ENCODE measurements at regions not wholly inside any gene's neighbourhood (a gene's known extent, or its start where the extent isn't known, plus 50 kb on each side); places are given as distances from the start of the nearest gene placed in this dataset.
"Not testable (repeated sequence)": the region's sequence is repeated elsewhere in the genome, so short reads cannot be mapped to it uniquely, and the experiment has no call there.

DNA sequence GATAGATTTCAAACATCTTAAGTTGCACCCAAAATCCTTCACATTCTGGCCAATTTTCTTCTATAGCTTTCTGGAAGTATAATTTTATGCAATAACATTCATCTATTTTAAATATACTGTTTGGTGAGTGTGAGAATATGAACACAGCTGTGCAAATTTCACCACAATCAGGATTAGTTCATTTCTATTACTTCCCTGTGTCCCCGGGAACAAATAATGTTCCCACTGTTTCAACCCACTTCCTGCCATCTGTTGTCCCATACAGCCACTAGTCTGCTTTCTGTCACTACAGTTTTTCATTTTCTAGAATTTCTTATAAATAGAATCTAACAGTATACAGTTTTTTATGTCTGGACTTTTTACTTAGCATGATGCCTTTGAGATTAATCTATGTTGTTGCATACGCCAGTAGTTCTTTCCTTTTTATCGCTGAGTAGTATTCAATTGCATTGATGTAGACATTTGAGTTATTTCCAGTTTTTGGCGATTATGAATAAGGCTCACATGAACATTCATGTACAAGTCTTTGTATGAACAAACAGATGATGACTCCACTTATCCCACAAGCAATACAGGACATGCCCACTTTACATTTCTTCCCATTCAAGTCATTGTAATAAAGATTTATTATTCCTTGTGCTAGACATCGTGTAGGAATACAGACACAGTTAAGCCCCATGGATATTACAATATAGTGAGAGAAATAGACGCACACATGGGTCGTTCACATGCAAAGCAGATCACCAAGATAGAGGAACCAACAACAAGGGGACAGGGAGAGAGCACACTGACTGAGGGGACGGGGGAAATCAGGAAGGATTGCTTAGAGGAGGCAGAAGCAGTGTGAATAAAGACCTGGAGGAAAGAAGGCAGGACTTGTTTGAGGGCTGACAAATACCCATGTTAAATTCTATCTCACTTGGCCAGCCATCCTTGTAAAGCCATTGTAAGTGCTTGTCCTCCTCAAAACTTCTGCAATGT lies 72.9 kb upstream of the PAX8 start:
- peaks cover 8% of the 10 kb centered on the region for H3K9me3 Mint-ChIP-seq (ENCODE audit: low read depth)
- no peaks in the 10 kb centered on the region for H3K36me3 Mint-ChIP-seq (ENCODE audit: low read depth)
- H3K27me3 Mint-ChIP-seq (ENCODE audit: low read depth) = no peaks in the 10 kb centered on the region
- no peak overlapping the region for H3K27ac Mint-ChIP-seq (ENCODE audit: unreplicated experiment)
- no peak for TF ChIP-seq CTCF (IDR thresholded peaks at IDR 0.05)
- H3K4me3 Mint-ChIP-seq (ENCODE audit: unreplicated experiment) = no peak overlapping the region
- no peak for DNase-seq (ENCODE audit: low spot score)
- no peaks in the 10 kb centered on the region for H3K4me1 Mint-ChIP-seq (ENCODE audit: low read depth)

DNA sequence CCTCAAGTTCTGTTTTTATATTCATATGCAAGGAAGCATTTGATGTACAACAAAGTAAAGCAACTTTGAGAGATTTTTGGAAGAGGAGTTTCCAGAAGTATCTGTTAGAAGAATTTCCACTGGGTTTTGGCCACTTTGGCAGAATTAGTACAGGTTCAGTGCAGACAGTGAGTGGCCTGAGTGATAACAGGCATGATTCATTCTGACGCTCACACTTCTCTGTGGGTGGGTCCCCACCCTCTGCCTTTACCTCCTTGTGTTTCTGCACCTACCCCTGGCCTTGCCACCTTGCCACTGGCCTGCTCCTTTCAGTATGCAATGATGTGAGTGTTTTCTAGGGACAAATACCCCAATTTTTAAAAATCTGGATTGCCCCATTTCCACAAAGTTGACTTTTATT lies 65.1 kb upstream of the PAX8 start:
- H3K9me3 Mint-ChIP-seq (ENCODE audit: low read depth); H3K4me1 Mint-ChIP-seq (ENCODE audit: low read depth): not testable (repeated sequence)

GRCh38 chr2:113342650-113343049 lies 63.9 kb upstream of the PAX8 start:
- no peak for TF ChIP-seq CTCF (IDR thresholded peaks at IDR 0.05)
- no peaks in the 10 kb centered on the region for H3K27me3 Mint-ChIP-seq (ENCODE audit: low read depth)
- H3K9me3 Mint-ChIP-seq (ENCODE audit: low read depth) = no peaks in the 10 kb centered on the region
- no peak for DNase-seq (ENCODE audit: low spot score)
- no peak overlapping the region for H3K27ac Mint-ChIP-seq (ENCODE audit: unreplicated experiment)
- H3K36me3 Mint-ChIP-seq (ENCODE audit: low read depth) = peaks cover 2% of the 10 kb centered on the region
- H3K4me1 Mint-ChIP-seq (ENCODE audit: low read depth) = peaks cover 5% of the 10 kb centered on the region
- no peak overlapping the region for H3K4me3 Mint-ChIP-seq (ENCODE audit: unreplicated experiment)

More for the DNA sequence above, 65.1 kb upstream of the PAX8 start:
- H3K27ac Mint-ChIP-seq (ENCODE audit: unreplicated experiment); H3K27me3 Mint-ChIP-seq (ENCODE audit: low read depth); H3K4me3 Mint-ChIP-seq (ENCODE audit: unreplicated experiment); H3K36me3 Mint-ChIP-seq (ENCODE audit: low read depth); DNase-seq (ENCODE audit: low spot score): not testable (repeated sequence)

GRCh38 chr2:113341870-113342253 lies 63.1 kb upstream of the PAX8 start:
- not testable (repeated sequence) for DNase-seq (ENCODE audit: low spot score); H3K27me3 Mint-ChIP-seq (ENCODE audit: low read depth); H3K4me3 Mint-ChIP-seq (ENCODE audit: unreplicated experiment); H3K9me3 Mint-ChIP-seq (ENCODE audit: low read depth); H3K36me3 Mint-ChIP-seq (ENCODE audit: low read depth); H3K4me1 Mint-ChIP-seq (ENCODE audit: low read depth); H3K27ac Mint-ChIP-seq (ENCODE audit: unreplicated experiment)

DNA sequence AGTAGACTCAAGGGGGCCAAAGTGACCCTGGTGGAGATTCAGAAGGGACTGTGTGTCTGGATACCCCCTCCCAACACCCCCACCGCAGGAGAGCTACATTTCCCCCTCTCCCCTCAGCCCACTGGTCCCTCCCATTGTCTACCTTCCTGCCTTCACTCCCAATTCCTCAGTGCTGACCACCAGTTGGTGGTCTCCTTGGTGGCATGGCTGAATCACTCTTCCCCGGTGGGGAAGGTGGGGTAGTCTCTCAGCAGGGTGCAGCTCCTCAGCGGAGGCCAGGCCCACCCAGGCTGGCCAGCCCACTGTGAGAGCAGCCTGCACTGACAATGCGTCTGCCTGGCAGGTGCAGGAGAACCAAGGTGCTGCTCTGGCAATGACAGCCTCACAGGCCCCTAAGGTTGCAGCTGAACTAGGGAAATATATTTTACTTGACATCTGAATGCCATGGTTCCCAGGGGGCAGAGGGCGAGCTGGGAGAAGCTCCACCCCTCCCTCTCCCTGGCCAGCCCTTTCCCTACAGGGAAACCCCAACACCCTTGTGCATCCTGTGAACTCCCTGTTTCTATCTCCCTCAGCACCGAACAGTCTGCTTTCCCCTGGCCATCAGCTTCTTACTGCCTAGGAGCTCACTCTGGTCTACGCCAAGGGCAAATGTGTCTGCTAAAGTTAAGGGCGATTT lies 62.6 kb upstream of the PAX8 start:
- no peak overlapping the region for H3K4me3 Mint-ChIP-seq (ENCODE audit: unreplicated experiment)
- TF ChIP-seq CTCF (IDR thresholded peaks at IDR 0.05) = no peak

DNA sequence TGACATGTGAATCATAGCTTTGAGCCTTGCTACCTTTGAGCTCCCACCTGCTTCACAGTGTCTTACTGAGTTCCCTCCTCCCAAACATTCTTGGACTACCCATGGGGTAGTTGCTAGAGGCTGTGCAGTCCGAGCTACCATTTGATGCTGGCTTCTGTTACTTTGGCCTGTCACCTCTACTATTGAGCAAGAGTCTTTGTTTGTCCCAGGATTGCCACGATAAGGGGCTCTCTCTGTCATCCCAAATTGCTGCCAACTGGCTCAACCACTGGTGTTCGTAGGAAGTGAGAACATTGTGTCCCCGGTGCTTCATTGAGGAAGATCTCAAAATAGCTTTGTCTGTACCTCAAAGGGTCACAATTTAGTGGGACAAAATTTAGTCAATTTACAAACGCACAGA lies 59.1 kb upstream of the PAX8 start:
- H3K27ac Mint-ChIP-seq (ENCODE audit: unreplicated experiment) = no peak overlapping the region
- TF ChIP-seq CTCF (IDR thresholded peaks at IDR 0.05) = no peak
- no peak overlapping the region for H3K4me3 Mint-ChIP-seq (ENCODE audit: unreplicated experiment)
- no peaks in the 10 kb centered on the region for H3K9me3 Mint-ChIP-seq (ENCODE audit: low read depth)
- peaks cover 2% of the 10 kb centered on the region for H3K36me3 Mint-ChIP-seq (ENCODE audit: low read depth)
- H3K4me1 Mint-ChIP-seq (ENCODE audit: low read depth) = peaks cover 10% of the 10 kb centered on the region
- H3K27me3 Mint-ChIP-seq (ENCODE audit: low read depth) = no peaks in the 10 kb centered on the region
- no peak for DNase-seq (ENCODE audit: low spot score)

More for the DNA sequence above, 62.6 kb upstream of the PAX8 start:
- H3K9me3 Mint-ChIP-seq (ENCODE audit: low read depth) = no peaks in the 10 kb centered on the region
- peaks cover 2% of the 10 kb centered on the region for H3K36me3 Mint-ChIP-seq (ENCODE audit: low read depth)
- no peaks in the 10 kb centered on the region for H3K27me3 Mint-ChIP-seq (ENCODE audit: low read depth)
- H3K27ac Mint-ChIP-seq (ENCODE audit: unreplicated experiment) = no peak overlapping the region
- no peak for DNase-seq (ENCODE audit: low spot score)
- peaks cover 5% of the 10 kb centered on the region for H3K4me1 Mint-ChIP-seq (ENCODE audit: low read depth)

- not testable (repeated sequence) for H3K4me1 Mint-ChIP-seq (ENCODE audit: low read depth); H3K27ac Mint-ChIP-seq (ENCODE audit: unreplicated experiment); DNase-seq (ENCODE audit: low spot score); H3K4me3 Mint-ChIP-seq (ENCODE audit: unreplicated experiment); H3K9me3 Mint-ChIP-seq (ENCODE audit: low read depth); H3K36me3 Mint-ChIP-seq (ENCODE audit: low read depth); H3K27me3 Mint-ChIP-seq (ENCODE audit: low read depth)
Measured at GRCh38 chr2:113336040-113336439, 57.3 kb upstream of the PAX8 start.
